Astrocyte of the cerebellum (primary cell): ENCODE measurements at regions not wholly inside any gene's neighbourhood (a gene's known extent, or its start where the extent isn't known, plus 50 kb on each side); places are given as distances from the start of the nearest gene placed in this dataset.

Experiments used
- DNase-seq: peaks from one replicate; pipeline ENCODE4 v3.0.0-alpha.2; 2011; ENCODE audit warnings: low read depth
- H3K4me3 ChIP-seq: 2 replicates; pipeline ENCODE4 v1.5.1; 2011; ENCODE audit warnings: mild to moderate bottlenecking, low read depth, low read length, moderate library complexity
- CTCF ChIP-seq: IDR thresholded peaks from 2 replicates; pipeline ENCODE4 v1.5.1; 2012; ENCODE audit warnings: low read length, low read depth, moderate library complexity, mild to moderate bottlenecking; ENCODE audit errors: missing control alignments
- in situ Hi-C: cut with HindIII; loops from 2 replicates; pipeline ENCODE4 v1.10.0; 2017; ENCODE audit warnings: low sequenced_read_pairs

DNA sequence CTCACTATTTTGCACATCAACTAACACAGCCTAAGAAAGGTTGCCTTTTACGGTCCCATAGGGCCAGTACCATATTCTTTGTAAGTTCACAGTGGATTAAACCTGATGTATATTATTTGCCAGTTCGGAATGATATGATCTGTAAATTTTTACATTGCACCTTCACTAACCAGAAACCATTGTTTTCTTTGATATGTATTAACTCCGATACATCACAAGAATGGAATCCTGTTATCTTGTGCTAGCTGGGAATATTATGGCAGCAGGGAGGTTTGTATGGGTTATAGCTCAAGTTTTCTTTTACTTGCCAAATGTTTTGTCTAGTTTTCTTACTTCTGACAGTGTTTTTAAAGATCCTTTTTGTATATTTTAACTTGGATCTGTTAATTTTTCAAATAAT is 51.4 kb upstream of the S1PR1 start:
- in situ Hi-C loops = no loop called here
- TF ChIP-seq CTCF = no peak
- DNase-seq = no peak
- H3K4me3 ChIP-seq = no peak overlapping the region

DNA sequence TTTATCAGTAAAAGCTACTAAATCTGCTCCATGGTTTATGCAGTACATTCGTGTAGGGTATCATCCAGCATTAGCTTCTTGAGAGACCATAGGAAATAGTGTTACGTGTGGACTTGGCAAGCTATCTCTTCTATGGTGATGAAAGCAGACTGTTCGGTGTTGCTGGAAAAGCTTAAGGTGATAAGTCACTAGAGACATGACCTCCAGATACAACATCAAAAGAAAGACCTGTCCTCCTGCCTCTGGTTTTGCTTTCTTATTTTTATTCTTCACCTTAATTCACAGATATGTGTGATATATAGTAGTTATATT is 53.5 kb upstream of the S1PR1 start:
- in situ Hi-C loops = no loop called here
- DNase-seq = no peak
- TF ChIP-seq CTCF = no peak
- no peak overlapping the region for H3K4me3 ChIP-seq

GRCh38 chr1:101182627-101183387 is 54.0 kb upstream of the S1PR1 start:
- DNase-seq = no peak
- in situ Hi-C loops = no loop called here
- H3K4me3 ChIP-seq = no peak overlapping the region
- TF ChIP-seq CTCF = no peak

DNA sequence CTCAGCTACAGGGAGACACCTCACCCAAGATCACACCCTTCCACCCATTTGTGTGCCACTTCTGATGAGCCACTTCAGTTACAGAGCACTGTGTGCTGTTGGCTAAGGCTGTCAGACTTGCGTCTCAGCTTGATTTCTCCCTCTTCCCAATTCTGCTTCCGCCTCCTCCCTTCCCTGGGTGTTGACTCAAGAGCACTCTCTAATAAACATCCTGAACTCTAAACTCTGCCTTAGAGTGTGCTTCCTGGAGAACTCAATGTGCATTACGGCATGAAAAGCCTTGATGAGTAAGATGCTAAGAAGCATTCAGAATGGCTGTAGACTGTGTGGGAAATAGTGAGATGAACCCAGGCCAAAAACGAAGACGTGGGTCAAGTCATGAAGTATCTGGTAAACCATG is 54.9 kb upstream of the S1PR1 start:
- TF ChIP-seq CTCF = no peak

GRCh38 chr1:101178688-101179491 is 57.9 kb upstream of the S1PR1 start:
- H3K4me3 ChIP-seq = no peak overlapping the region
- in situ Hi-C loops = no loop called here
- DNase-seq = no peak
- TF ChIP-seq CTCF = no peak

More for the DNA sequence above, 54.9 kb upstream of the S1PR1 start:
- in situ Hi-C loops = no loop called here
- H3K4me3 ChIP-seq = no peak overlapping the region
- DNase-seq = no peak

- no peak for DNase-seq
- H3K4me3 ChIP-seq = no peak overlapping the region
- in situ Hi-C loops = no loop called here
- no peak for TF ChIP-seq CTCF
Measured at GRCh38 chr1:101178341-101178687, 58.5 kb upstream of the S1PR1 start.
